ENCODE measurements at regions not wholly inside any gene's neighbourhood (a gene's known extent, or its start where the extent isn't known, plus 50 kb on each side); places are given as distances from the start of the nearest gene placed in this dataset.

DNA sequence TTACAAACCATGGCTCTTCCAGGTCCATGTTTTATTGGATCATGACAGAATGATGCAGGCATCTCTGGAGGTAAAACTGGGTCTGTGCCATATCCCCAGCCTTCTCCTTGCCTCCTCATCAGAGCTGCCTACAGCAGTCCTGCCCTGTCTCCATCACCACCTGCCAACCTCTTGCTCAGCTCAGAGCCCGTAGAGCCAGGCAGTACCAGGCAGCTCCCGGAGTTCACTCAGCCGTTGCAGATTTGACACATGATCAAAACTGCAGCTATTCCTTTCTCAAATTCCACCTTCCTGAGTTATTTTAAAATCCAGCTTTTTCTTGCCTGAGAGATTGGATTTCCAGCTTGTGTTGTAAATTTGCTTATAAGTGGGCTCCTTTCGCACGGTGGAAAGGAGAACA lies 218.2 kb upstream of the CELF4 start:
- TF ChIP-seq YY1 (IDR thresholded peaks at IDR 0.05) = no peak
- TF ChIP-seq SP1 (IDR thresholded peaks at IDR 0.05) = no peak
- TF ChIP-seq, protein P1, sequence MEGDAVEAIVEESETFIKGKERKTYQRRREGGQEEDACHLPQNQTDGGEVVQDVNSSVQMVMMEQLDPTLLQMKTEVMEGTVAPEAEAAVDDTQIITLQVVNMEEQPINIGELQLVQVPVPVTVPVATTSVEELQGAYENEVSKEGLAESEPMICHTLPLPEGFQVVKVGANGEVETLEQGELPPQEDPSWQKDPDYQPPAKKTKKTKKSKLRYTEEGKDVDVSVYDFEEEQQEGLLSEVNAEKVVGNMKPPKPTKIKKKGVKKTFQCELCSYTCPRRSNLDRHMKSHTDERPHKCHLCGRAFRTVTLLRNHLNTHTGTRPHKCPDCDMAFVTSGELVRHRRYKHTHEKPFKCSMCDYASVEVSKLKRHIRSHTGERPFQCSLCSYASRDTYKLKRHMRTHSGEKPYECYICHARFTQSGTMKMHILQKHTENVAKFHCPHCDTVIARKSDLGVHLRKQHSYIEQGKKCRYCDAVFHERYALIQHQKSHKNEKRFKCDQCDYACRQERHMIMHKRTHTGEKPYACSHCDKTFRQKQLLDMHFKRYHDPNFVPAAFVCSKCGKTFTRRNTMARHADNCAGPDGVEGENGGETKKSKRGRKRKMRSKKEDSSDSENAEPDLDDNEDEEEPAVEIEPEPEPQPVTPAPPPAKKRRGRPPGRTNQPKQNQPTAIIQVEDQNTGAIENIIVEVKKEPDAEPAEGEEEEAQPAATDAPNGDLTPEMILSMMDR (IDR thresholded peaks at IDR 0.05; ENCODE audit: low read depth, low read length, missing input control) = no peak
- TF ChIP-seq RAD21 (IDR thresholded peaks at IDR 0.05) = no peak
- TF ChIP-seq EGR1 (IDR thresholded peaks at IDR 0.05; ENCODE audit: low read depth in 2 of 2) = no peak

All from liver (tissue), 3 donors.